AG09309 (cell line): ENCODE measurements at regions not wholly inside any gene's neighbourhood (a gene's known extent, or its start where the extent isn't known, plus 50 kb on each side); places are given as distances from the start of the nearest gene placed in this dataset.

Experiments
- DNase-seq: peaks from one replicate; pipeline ENCODE4 v3.0.0-alpha.2; 2010; ENCODE audit warnings: low read depth
- H3K4me3 ChIP-seq: 2 replicates; pipeline ENCODE4 v1.5.1; 2011; ENCODE audit warnings: mild to moderate bottlenecking, low read depth, low read length, moderate library complexity; ENCODE audit not compliant: control insufficient read depth
- TF ChIP-seq, protein P1 (sequence below): IDR thresholded peaks from 2 replicates; pipeline ENCODE4 v1.5.1; 2011; ENCODE audit warnings: mild to moderate bottlenecking, low read depth, low read length, inconsistent platforms; ENCODE audit not compliant: insufficient read depth, control insufficient read depth; ENCODE audit errors: missing control alignments

DNA sequence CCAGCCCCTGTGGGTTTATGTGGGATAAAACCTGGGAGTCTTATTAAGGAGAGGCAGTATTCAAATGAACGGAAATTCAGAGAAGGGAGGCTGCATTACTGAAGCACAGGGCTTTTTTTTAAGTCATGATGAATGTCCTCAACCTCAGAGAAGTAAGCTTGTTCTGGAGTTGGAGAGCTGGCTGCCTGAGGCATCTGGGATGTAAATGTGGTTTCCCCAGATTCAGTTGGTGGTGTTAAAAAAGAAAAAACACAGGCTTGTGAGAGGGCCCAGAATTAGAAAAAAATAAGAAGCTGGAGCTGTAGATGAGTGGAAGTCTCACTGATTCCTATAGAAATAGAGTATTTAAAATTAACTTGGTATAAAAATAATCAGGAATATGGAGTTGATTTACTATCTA lies 64.0 kb upstream of the GPR12 start:
- no peak for DNase-seq
- TF ChIP-seq, protein P1, sequence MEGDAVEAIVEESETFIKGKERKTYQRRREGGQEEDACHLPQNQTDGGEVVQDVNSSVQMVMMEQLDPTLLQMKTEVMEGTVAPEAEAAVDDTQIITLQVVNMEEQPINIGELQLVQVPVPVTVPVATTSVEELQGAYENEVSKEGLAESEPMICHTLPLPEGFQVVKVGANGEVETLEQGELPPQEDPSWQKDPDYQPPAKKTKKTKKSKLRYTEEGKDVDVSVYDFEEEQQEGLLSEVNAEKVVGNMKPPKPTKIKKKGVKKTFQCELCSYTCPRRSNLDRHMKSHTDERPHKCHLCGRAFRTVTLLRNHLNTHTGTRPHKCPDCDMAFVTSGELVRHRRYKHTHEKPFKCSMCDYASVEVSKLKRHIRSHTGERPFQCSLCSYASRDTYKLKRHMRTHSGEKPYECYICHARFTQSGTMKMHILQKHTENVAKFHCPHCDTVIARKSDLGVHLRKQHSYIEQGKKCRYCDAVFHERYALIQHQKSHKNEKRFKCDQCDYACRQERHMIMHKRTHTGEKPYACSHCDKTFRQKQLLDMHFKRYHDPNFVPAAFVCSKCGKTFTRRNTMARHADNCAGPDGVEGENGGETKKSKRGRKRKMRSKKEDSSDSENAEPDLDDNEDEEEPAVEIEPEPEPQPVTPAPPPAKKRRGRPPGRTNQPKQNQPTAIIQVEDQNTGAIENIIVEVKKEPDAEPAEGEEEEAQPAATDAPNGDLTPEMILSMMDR, result no peak
- no peak overlapping the region for H3K4me3 ChIP-seq

DNA sequence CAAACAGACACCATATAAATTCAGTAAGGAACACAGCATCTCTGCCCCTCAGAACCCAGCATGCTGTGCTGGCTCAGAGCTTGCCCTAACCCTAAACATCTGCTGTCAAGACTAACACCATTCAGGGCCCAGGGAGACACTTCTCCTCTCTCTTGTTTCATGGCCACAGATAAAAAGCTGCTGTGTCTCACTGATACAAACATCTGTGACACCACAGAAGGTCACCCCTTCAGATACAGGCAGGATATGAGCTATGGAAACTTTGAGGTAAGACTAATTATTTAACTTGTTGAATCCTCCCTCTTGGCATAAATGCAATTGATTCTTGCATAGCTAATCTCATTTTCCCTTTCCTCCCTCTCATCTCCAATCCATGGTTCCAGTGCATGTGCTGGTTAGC lies 61.6 kb upstream of the GPR12 start:
- H3K4me3 ChIP-seq, result no peak overlapping the region
- TF ChIP-seq, protein P1, result no peak
- no peak for DNase-seq

DNA sequence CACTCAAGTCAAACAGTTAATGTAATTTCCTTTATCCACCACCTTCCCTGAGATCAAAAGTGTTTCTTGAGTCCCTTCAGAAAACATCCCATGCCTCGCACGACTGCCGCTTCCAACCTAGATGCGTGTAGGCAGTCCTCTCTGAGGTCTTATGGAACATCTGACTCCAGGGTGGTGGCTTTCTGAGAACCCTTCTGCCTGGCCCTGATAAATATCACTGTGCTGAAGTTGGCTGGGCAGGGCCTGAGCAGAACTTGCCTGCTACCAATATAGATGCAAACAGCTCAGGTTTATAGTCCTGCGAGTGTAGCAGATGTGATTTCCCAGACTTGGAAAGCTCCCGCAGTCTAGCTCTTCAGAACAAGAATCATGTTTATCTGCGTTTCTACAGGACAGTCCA lies 61.1 kb upstream of the GPR12 start:
- H3K4me3 ChIP-seq, result no peak overlapping the region
- TF ChIP-seq, protein P1, result no peak
- DNase-seq, result no peak

DNA sequence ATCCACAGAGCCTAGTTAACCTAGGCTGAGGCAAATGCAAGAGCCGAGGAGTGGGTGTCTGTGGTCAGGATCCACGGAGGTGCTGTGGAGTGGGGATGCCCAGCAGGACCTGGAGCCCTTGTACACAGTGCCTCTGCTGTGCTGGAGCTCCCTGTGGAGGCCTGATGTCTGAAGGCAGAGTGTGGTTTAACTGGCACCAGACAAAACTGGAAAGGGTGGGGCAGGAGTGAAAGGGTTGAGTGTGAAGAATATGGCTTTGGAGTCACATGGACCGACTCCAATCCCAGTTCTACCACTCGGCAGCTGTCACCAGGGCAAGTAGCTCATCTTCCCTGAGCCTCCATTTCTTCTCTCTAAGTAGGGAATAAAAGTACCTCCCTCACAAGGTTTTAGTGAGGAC lies 60.3 kb upstream of the GPR12 start:
- no peak overlapping the region for H3K4me3 ChIP-seq
- TF ChIP-seq, protein P1, result no peak
- no peak for DNase-seq

DNA sequence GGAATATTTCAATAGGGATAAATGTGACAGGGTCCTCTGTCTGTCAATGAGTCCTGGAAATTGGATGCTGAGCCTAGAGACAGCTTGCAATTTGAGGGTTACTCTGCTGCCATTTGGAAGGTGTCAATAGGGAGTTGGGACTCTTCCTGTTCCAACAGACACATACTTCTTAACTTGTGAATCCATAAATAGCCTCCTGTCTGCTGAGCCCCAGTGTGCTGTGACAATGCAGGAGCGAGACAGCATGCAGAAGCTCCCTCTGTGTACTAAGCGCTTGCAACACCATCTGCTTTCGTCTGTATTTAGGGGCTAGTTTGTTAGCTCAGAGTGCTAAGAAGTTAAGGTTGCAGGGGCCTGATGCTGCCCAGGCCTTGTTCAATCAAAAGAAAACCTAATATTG lies 58.5 kb upstream of the GPR12 start:
- no peak for DNase-seq
- H3K4me3 ChIP-seq, result no peak overlapping the region
- TF ChIP-seq, protein P1, result no peak

DNA sequence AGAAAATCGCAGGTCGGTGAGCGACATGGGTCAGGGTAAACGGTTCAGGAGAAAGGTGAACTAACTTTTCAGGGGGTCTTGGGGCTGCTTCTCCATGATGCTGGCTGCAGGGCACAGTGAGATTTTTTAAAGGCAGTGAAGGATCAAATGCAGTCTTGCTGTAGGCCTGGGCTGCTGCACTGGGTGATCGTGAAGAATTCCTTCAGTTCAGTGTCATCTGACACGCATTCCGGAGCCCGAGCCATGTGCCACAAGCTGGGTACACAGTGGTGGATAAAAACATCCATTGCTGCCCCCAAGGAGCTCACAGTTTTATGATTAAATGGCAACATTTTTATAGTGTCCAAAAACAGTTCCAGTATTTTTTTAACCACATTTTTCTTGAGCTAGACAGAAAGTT lies 56.3 kb upstream of the GPR12 start:
- TF ChIP-seq, protein P1, result no peak
- no peak for DNase-seq
- H3K4me3 ChIP-seq, result no peak overlapping the region

DNA sequence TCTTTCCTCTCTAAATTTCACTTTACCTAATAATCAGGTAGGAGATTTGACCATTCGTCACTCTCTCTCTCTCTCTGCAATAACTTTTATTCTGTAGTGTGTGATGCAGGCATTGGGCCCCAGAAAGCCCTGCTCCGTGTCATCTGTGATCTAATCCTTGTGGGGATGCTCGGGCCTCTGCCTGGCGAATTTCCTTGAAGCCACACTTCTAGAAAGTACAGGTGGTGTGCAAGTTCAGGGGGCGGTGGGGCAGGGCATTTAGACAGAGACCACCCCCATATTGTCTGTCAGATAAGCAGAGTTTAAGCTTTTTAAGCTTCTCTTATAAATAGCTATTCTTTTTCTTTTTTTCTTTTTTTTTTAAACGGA lies 53.4 kb upstream of the GPR12 start:
- TF ChIP-seq, protein P1, result no peak
- no peak for DNase-seq
- H3K4me3 ChIP-seq, result no peak overlapping the region
